Activated CD4-positive, alpha-beta T cell treated with anti-CD3 and anti-CD28 coated beads for 24 hours (primary cell): ENCODE measurements at regions not wholly inside any gene's neighbourhood (a gene's known extent, or its start where the extent isn't known, plus 50 kb on each side); places are given as distances from the start of the nearest gene placed in this dataset.

Experiments
- DNase-seq, 2 donors: peaks; one replicate each; pipeline ENCODE4 v3.0.0-alpha.2; 2020; ENCODE audit warnings: low read depth in 2 of 2

DNA sequence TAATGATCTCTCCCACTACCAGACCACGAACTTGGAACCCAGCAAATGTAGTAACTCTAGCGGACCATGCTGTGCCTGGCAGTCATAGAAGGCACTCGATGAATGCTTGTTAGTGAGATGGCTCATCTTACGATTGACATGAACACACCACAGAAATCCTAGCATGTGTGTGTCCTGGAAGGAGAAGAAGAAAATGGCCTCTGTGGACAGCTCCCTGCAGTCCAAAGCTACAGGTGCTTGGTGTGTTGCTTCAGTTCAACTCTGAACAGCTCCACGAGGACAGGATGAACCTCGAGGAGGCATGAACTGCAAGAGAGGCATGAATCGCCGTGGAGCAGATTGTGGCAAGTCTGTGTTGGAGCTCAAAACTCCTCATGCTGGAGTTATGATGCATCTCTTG is 93.5 kb downstream of the KLF6 start:
- no peak for DNase-seq

- DNase-seq = no peak
These were observed 95.0 kb downstream of the KLF6 start for GRCh38 chr10:3689871-3690510.

DNA sequence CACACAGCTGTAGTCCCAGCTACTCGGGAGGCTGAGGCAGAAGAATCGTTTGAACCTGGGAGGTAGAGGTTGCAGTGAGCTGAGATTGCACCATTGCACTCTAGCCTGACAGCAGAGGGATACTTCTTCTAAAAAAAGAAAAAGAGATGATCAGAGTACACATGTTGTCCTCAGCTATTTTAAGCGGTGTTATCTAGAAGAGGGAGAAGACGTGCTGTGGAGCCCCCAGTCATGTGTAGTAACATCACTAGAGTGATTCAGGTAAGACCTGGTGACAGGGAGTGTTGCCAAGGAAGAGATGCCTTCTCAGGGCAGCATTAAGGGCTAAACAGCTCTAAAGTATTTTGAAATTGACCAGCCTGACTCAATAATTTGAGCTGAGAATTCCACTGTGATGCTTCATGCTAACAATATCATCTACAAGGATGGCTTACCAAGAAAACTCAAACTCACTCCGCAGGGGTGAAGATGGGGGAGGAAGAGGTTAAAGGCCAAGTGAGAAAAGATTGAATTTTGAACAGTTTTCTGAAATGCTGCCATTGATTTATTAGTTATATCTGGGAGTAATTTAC is 97.4 kb downstream of the KLF6 start:
- DNase-seq = no peak

DNA sequence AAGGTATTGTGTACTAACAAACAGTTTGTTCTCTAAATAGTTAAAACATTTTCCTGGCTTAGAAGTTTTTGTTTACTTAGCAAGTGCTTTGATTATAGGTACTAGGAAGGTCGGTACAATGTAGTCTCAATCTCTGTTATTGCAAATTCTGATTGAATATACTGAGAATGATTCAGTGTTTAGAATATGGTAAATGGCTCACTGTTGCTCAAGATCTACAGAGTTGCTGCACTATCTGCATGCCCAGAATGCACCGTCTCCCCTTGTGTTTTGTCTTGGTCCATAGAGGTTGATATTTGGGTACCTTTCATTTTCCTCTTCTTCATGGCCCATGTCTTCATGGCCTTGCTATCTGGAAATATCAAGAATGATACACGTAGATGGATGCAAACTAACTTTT is 99.6 kb downstream of the KLF6 start:
- no peak for DNase-seq

- no peak for DNase-seq
These were observed 100.1 kb downstream of the KLF6 start for GRCh38 chr10:3684891-3685290.

- no peak for DNase-seq
These were observed 101.4 kb downstream of the KLF6 start for GRCh38 chr10:3683560-3683959.

DNA sequence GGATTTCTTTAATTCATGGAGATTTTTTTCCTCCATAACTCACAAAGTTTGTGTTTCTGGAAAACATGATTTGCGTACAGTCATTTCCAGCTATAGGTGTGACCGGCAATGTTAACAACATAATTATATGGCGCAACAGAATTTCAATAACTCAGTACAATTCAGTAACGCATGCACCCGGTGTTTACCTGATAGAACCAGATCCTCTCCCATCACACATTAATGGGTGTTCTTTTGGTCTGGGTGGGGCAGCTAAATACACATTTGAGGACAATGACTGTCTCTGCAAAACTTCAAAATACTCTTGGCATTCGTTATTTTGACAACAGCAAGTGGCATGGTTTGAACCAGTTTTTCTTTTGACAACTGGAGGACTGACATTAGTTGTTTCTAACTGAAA is 102.3 kb downstream of the KLF6 start:
- DNase-seq = no peak

DNA sequence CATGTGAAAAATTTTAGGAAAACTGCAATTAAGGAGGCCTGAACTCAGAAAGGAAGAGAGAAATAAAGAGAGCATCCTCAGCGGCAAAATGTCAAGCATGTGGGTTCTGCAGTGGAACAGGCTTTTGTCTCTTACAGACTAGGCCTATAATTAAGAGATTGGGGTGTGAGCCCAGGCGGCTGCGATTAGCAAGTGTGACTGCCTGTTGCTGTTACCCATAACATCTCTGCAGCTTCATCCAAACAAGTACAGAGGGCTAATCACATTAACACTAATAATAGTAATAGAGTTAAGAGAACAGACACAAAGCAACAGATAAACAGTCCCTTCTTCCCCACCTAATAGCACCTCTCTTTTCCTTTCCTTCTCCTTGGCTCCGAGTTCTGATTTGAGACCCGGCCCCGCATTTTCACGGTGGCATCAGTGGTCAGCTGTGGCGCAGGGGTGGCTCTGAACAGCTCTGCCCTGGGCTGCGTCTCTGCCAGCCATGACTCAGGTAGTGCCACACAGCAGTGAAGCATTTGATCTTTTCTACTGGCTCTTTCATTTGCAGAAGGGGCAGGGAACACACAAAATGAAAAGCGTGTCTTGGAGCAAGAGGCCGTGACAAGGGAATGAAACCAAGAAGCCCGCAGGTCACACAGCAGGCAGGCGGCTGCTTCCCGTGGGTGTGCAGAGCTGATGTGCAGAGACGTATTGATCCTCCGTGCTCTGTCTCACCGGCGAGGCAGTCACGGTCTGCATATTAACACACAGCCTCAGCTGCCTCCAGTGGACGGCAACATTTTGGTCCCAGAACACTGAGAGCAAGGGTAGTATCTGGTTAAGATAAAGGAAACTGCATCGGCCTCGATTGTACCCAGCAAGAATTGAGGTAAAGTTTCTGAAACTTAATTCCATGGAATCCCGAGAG is 103.1 kb downstream of the KLF6 start:
- DNase-seq = no peak

DNA sequence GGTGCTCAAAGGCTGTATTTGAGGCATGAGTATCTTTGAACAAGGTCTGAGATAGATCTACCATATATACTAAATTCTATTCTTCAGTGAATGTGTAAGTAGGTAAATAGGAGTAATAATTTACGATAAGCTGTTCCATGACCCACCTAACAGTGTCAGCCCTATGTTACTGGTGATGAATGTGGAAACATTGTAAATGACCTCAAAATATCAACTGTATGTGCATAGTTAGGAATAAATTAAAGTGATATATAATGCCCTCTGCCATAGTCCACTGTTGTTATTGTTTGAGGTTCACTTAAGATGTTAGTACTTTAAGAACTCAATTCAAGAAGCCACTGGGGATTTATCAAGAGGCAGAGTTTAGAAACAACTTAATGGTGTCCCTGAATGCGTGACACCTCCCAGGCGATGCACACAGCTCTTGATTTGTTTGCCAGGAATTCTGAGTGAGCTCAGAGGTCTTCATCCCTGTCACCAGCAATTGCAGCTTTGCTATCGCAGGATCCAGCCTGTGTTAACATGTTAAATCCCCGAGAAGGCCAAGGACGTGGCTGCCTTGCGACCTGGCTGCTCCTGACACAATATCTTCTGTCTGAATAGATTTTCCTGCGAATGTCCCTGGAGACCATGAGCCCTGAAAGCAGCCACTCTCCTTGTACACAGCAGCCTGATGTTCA is 104.9 kb downstream of the KLF6 start:
- no peak for DNase-seq

GRCh38 chr10:3678629-3679227 is 106.3 kb downstream of the KLF6 start:
- DNase-seq = no peak

DNA sequence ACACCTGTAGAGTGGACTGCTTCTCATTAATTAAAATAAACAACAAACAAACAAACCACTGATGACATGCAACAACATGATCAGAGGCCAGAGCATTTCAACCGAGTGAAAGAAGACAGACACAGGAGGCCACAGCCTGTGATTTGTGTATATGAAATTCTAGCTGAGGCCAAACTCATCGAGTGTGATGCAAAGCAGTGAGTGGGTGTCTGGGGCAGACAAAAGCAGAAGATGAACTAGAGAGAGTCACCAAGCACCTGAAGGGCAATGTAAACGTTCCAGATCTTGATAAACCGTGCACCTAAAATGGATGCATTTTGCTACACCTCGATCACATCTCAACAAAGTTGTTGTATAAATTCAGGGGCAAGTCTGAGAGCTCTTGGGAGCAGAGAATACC is 108.4 kb downstream of the KLF6 start:
- DNase-seq = no peak

- no peak for DNase-seq
These were observed 112.8 kb downstream of the KLF6 start for GRCh38 chr10:3672220-3672619.

DNA sequence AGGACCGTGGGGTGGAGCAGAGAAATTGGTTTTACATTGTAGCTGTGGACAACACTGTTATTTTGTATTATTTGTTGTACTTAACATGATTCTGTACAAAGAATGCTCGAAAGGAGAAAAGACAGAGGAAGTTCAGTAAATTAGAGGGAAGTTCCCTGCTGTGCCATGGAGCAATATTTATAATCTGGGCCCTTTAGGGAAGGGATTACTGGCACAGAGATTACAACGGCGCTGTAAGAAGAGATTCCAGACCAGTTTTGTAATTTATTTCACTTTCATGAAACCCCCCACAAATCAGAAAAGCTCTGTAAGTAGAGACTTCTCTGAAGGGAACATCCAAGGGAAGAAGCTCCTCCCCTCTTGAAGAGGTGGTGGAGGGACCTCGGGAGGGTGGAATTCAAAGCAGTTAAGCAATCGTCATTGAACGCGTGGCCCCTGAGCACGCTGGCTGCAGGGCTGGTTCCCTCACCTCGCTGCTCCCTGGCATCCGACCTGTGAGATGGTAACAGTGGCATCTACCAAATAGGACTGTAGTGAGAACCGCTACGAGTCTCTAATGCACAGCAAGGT is 113.5 kb downstream of the KLF6 start:
- DNase-seq = no peak

DNA sequence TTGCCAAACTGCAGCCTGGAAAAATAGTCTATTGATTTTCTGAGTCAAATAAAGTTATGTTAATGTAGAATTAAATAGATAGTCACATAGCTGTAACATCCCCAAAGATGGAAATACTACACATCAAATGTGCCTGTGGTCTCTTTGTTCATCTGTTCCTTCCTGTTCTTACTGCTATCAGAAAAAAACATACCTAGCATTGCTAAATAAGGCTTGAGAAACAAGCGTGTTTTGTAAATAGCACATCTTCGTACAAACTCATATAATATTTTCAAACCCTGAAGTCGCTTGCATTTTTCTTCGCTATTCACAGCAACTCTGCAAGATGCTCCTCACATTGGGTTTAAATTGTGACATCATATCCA is 116.1 kb downstream of the KLF6 start:
- DNase-seq = no peak

- peak in 1 of 2 donors; percentile 20 for DNase-seq
These were observed 116.6 kb downstream of the KLF6 start for GRCh38 chr10:3668276-3668965.

GRCh38 chr10:3666525-3667302 is 118.3 kb downstream of the KLF6 start:
- DNase-seq = peak in 1 of 2 donors; percentile 16

DNA sequence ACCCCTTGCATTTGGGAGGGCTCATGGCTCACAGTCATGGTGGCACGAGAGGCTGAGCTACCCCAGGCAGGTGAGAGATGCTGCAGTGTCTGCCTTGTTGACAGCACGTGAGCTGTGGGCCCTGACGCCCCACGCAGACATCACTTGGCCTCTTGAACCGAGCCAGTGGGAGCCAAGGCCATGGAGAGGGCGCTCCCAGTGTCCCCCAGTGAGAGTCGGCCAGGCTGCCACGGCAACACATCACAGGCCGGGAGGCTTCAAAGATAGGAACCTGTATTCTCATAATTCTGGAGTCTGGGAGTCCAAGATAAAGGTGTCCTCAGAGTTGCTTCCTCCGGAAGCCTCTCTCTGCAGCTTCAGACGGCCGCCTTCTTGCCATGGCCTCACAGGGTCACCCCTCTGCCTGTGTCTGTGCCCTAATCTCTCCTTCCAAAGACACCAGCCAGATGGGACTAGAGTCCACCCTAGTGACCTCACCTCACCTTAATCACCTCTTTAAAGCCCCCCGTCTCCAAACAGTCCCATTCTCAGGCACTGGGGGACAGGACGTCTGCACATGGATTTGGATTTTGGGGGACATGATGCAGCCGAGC is 119.6 kb downstream of the KLF6 start:
- DNase-seq = no peak

DNA sequence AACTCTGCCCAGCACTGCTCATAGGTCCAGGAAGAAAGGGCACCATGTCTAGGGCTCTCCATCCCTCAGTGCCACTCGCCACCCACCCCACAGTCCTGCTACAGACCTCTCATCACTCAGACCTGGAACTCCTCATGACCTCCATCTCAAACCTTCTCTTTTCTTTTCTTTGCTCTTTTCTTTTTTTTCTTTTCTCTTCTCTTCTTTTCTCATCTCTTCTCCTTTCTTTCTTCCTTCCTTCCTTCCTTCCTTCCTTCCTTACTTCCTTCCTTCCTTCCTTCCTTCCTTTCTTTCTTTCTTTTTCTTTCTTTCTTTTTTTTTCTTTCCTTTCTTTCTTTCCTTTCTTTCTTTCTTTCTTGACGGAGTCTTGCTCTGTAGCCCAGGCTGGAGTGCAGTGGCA is 122.2 kb downstream of the KLF6 start:
- no peak for DNase-seq

- DNase-seq = no peak
These were observed 123.7 kb downstream of the KLF6 start for GRCh38 chr10:3661271-3661670.

- no peak for DNase-seq
These were observed 124.3 kb downstream of the KLF6 start for GRCh38 chr10:3660753-3661152.
